GM23248 (cell line): ENCODE measurements at regions not wholly inside any gene's neighbourhood (a gene's known extent, or its start where the extent isn't known, plus 50 kb on each side); places are given as distances from the start of the nearest gene placed in this dataset.

Experiments used
- EZH2 ChIP-seq: fragments of 200-600 bp; sonication (generic); IDR thresholded peaks from 2 replicates; pipeline ENCODE4 v1.6.1; 2018; ENCODE audit warnings: antibody characterized with exemption, mild to moderate bottlenecking; ENCODE audit not compliant: insufficient read depth, poor library complexity, severe bottlenecking
- EZH2phosphoT487 ChIP-seq: fragments of 200-600 bp; sonication (generic); IDR thresholded peaks from 2 replicates; pipeline ENCODE4 v1.6.1; 2018; ENCODE audit warnings: antibody characterized with exemption, moderate library complexity, mild to moderate bottlenecking, low read depth; ENCODE audit not compliant: insufficient read depth

- no peak for TF ChIP-seq EZH2
- no peak for TF ChIP-seq EZH2phosphoT487
These were observed 178.6 kb downstream of the GIPC2 start for GRCh38 chr1:78224246-78224785.
